Stomach (tissue), 8 donors: ENCODE measurements at regions not wholly inside any gene's neighbourhood (a gene's known extent, or its start where the extent isn't known, plus 50 kb on each side); places are given as distances from the start of the nearest gene placed in this dataset.

Experiments used
- DNase-seq, 2 donors: peaks; one replicate each; pipeline versions ENCODE4 v3.0.0 to v3.0.0-alpha.2; 2013 to 2019
- H3K27ac ChIP-seq, 5 donors: fragments of 200-600 bp in 4 of 5; sonication (generic) in 4 of 5; one replicate each; pipeline ENCODE4 v1.5.1; 2013 to 2019; ENCODE audit warnings: mild to moderate bottlenecking in 1 of 5, moderate library complexity in 1 of 5
- H3K27me3 ChIP-seq, 3 donors: fragments of 200-600 bp; sonication (generic); one replicate each; pipeline ENCODE4 v1.5.1; 2017 to 2019; ENCODE audit warnings: mixed run types in 1 of 3
- H3K36me3 ChIP-seq, 4 donors: fragments of 200-600 bp; sonication (generic); 1 replicate in 3 of 4; 2 replicates in 1 of 4; pipeline ENCODE4 v1.5.1; 2016 to 2019
- H3K4me1 ChIP-seq, 4 donors: fragments of 200-600 bp; sonication (generic); one replicate each; pipeline ENCODE4 v1.5.1; 2016 to 2019
- H3K4me3 ChIP-seq, 4 donors: fragments of 200-600 bp; sonication (generic) in 3 of 4; one replicate each; pipeline ENCODE4 v1.5.1; 2016 to 2019; ENCODE audit warnings: mild to moderate bottlenecking in 1 of 4
- H3K9me3 ChIP-seq, 4 donors: fragments of 200-600 bp; sonication (generic); one replicate each; pipeline ENCODE4 v1.5.1; 2016 to 2019
- EP300 ChIP-seq: sonication (generic); formaldehyde crosslinking; IDR thresholded peaks from one replicate; pipeline ENCODE4 v1.6.1; 2017; ENCODE audit warnings: antibody characterized with exemption
- POLR2A ChIP-seq, 4 donors: fragments of 450-650 bp; IDR thresholded peaks; one replicate each; pipeline ENCODE4 v1.6.1; 2016; ENCODE audit warnings: antibody characterized with exemption in 4 of 4, control low read depth in 2 of 4, mild to moderate bottlenecking in 1 of 4, moderate library complexity in 1 of 4
- POLR2AphosphoS5 ChIP-seq, 3 donors: sonication (generic); formaldehyde crosslinking; IDR thresholded peaks; one replicate each; pipeline ENCODE4 v1.6.1; 2016; ENCODE audit warnings: antibody characterized with exemption in 3 of 3
- WGBS, 5 donors: extraction: QIAGEN DNeasy Blood & Tissue Kit in 3 of 5; methylation state at CpG; one replicate each; pipeline versions ENCODE4 v1.1.5 to v1.1.7; 2013 to 2018; 5-methylcytosine and 5-hydroxymethylcytosine counted together
- intact Hi-C: fragments of 100-400 bp; cut with DNase I; formaldehyde crosslinking; loops from one replicate; pipeline ENCODE4 v1.15.1; 2023; ENCODE audit warnings: low total_unique reads
- TF ChIP-seq, protein P1 (sequence below), 7 experiments: fragments of 450-650 bp in 4 of 7; fragments of 200-600 bp in 3 of 7; sonication (generic) in 3 of 7; IDR thresholded peaks; one replicate each; pipeline ENCODE4 v1.5.1; 2016 to 2019; ENCODE audit warnings: antibody characterized with exemption in 7 of 7, control low read depth in 2 of 7, mild to moderate bottlenecking in 1 of 7
- donor health status: healthy with polysubstance abuse.
- donor health status: Bipolar disorder and iron deficiency.
- donor health status: healthy.

DNA sequence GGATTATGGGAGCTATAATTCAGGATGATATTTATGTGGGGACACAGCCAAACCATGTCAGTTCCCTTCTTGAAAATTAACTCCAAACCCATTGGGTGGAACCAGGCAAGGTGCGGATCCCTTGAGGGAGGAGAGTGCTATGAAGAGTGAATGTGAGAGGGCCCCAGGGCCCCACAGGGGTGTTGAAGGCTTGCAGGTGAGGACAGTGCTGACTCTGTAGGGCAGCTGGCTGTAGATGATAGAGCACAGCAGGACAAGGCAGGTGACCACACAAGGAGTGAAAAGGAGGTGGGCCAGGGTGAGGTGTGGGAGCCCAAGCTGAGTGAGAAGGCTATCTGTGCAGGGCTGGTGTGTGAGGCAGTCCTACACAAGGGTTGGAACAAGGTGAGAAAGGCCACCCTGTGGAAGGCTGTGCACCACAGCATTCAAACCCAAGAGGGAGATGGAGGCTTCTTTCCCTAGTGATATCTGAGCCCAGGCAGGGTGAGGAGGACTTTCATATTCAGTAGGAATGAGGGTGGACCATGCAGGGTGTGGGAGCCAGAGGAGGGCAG lies 746.0 kb upstream of the CELF2 start:
- no peaks in the 10 kb centered on the region for H3K36me3 ChIP-seq
- no peak overlapping the region for H3K27ac ChIP-seq
- TF ChIP-seq POLR2AphosphoS5 (IDR thresholded peaks at IDR 0.05) = no peak
- TF ChIP-seq POLR2A (IDR thresholded peaks at IDR 0.05) = no peak
- TF ChIP-seq EP300 = no peak
- TF ChIP-seq, protein P1, sequence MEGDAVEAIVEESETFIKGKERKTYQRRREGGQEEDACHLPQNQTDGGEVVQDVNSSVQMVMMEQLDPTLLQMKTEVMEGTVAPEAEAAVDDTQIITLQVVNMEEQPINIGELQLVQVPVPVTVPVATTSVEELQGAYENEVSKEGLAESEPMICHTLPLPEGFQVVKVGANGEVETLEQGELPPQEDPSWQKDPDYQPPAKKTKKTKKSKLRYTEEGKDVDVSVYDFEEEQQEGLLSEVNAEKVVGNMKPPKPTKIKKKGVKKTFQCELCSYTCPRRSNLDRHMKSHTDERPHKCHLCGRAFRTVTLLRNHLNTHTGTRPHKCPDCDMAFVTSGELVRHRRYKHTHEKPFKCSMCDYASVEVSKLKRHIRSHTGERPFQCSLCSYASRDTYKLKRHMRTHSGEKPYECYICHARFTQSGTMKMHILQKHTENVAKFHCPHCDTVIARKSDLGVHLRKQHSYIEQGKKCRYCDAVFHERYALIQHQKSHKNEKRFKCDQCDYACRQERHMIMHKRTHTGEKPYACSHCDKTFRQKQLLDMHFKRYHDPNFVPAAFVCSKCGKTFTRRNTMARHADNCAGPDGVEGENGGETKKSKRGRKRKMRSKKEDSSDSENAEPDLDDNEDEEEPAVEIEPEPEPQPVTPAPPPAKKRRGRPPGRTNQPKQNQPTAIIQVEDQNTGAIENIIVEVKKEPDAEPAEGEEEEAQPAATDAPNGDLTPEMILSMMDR (IDR thresholded peaks at IDR 0.05) = no peak
- intact Hi-C loops = no loop called here
- no peak overlapping the region for H3K4me3 ChIP-seq
- no peaks in the 10 kb centered on the region for H3K27me3 ChIP-seq
- no peaks in the 10 kb centered on the region for H3K4me1 ChIP-seq
- WGBS, 5 donors = 85 to 96% (median 94%) methylated on average over 1 of the region's 1 CpG
- no peak for DNase-seq
- no peaks in the 10 kb centered on the region for H3K9me3 ChIP-seq

DNA sequence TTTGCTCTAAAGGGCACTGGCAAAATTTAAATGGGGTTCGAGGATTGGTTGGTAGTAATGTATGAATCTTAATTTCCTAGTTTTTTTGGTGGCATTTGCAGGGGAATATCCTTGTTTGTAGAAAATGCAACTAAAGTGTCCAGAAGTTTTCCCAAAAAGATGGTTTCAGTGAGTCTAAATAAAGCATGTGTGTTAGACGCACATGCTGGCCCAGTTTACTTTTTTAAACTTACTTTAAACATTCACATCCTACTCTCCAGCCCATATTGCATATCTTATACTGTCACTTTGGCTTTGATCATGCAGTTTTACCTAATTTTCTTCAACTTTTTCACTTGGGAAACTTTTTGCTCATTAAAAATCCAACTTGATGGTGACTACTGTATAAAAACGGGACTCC lies 744.0 kb upstream of the CELF2 start:
- H3K4me3 ChIP-seq = no peak overlapping the region
- WGBS, 5 donors = 55 to 69% (median 66%) methylated on average over 3 of the region's 3 CpGs
- no peak for DNase-seq
- H3K4me1 ChIP-seq = no peaks in the 10 kb centered on the region
- TF ChIP-seq, protein P1 (IDR thresholded peaks at IDR 0.05) = no peak
- no peak for TF ChIP-seq POLR2AphosphoS5 (IDR thresholded peaks at IDR 0.05)
- no peak for TF ChIP-seq POLR2A (IDR thresholded peaks at IDR 0.05)
- no peak for TF ChIP-seq EP300
- no peaks in the 10 kb centered on the region for H3K27me3 ChIP-seq
- no peak overlapping the region for H3K27ac ChIP-seq
- intact Hi-C loops = no loop called here
- no peaks in the 10 kb centered on the region for H3K9me3 ChIP-seq
- H3K36me3 ChIP-seq = no peaks in the 10 kb centered on the region

DNA sequence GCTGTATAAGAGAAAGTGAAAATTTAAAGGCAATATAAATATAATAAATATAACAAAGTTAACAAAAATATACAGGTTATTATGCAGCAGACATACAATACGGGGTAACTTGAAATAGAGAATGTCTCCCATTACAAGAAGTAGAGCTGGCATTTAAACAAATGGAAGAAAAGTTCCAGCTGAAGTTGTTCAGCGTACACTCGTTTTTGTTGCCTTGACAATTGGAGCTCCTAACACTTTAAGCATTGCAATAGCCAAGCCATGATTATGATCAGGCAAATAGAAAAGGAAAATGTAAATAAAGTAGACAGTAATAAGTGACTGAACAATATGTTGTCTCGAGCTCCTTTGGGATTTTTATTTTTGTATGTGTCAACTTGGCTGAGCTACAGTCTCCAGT lies 737.8 kb upstream of the CELF2 start:
- Histone ChIP-seq H3K36me3 (no peaks in the 10 kb centered on the region), H3K27ac (no peak overlapping the region), H3K4me3 (no peak overlapping the region), H3K4me1 (no peaks in the 10 kb centered on the region), H3K27me3 (no peaks in the 10 kb centered on the region), H3K9me3 (no peaks in the 10 kb centered on the region)
- intact Hi-C loops = no loop called here
- 37 to 52% (median 50%) methylated on average over 4 of the region's 4 CpGs for WGBS, 5 donors
- DNase-seq = peak in 1 of 2 donors; percentile 19
- TF ChIP-seq POLR2A (IDR thresholded peaks at IDR 0.05) (no peak), EP300 (no peak), POLR2AphosphoS5 (IDR thresholded peaks at IDR 0.05) (no peak)
- TF ChIP-seq, protein P1 (IDR thresholded peaks at IDR 0.05) = no peak

DNA sequence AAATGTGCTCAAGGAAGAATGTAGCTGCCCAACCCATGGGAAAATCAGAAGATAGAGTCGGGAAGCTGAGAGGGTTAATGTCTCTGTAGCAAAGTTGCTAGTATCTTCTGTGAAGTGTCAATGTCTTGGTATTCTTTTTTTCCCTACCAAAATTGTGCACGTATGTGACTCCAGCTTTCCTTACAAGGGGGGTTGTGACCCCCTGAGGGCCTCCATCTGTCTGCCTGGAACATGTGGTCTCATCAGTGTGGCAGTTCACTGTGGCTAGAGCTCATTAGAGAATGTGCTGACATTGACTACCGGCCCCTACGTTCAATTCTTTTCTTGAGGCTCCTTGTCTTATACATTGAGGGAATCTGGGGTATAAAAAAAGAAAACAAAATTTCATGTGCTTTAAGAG lies 725.2 kb upstream of the CELF2 start:
- no peak for TF ChIP-seq POLR2AphosphoS5 (IDR thresholded peaks at IDR 0.05)
- TF ChIP-seq, protein P1 (IDR thresholded peaks at IDR 0.05) = no peak
- no peak for TF ChIP-seq EP300
- no peak for TF ChIP-seq POLR2A (IDR thresholded peaks at IDR 0.05)
- H3K36me3 ChIP-seq = no peaks in the 10 kb centered on the region
- H3K4me3 ChIP-seq = no peak overlapping the region
- 67 to 92% (median 71%) methylated on average over 4 of the region's 4 CpGs for WGBS, 5 donors
- DNase-seq = no peak
- intact Hi-C loops = no loop called here
- no peaks in the 10 kb centered on the region for H3K27me3 ChIP-seq
- no peak overlapping the region for H3K27ac ChIP-seq
- peaks cover 0 to 4% (median 0%) of the 10 kb centered on the region in 4 donors for H3K9me3 ChIP-seq
- H3K4me1 ChIP-seq = peaks cover 0 to 10% (median 0%) of the 10 kb centered on the region in 4 donors
